NCI-H524 treated with DMSO at 0.1 percent for 48 hours (cell line): ENCODE measurements at regions not wholly inside any gene's neighbourhood (a gene's known extent, or its start where the extent isn't known, plus 50 kb on each side); places are given as distances from the start of the nearest gene placed in this dataset.

Experiments
- DNase-seq: peaks from one replicate; lab custom pipeline; 2025; lab: John Stamatoyannopoulos, UW

- no peak for DNase-seq
Observed at GRCh38 chr6:9405825-9406224, 970.5 kb upstream of the SLC35B3 start.

- no peak for DNase-seq
Observed at GRCh38 chr6:9405369-9405768, 970.0 kb upstream of the SLC35B3 start.

GRCh38 chr6:9404351-9405146 is 969.2 kb upstream of the SLC35B3 start:
- DNase-seq: no peak

- no peak for DNase-seq
Observed at GRCh38 chr6:9403736-9404135, 968.4 kb upstream of the SLC35B3 start.

GRCh38 chr6:9401960-9402359 is 966.6 kb upstream of the SLC35B3 start:
- no peak for DNase-seq

- no peak for DNase-seq
Observed at GRCh38 chr6:9399916-9400315, 964.6 kb upstream of the SLC35B3 start.

- DNase-seq: no peak
Observed at GRCh38 chr6:9398767-9399373, 963.5 kb upstream of the SLC35B3 start.

- DNase-seq: no peak
Observed at GRCh38 chr6:9398071-9398766, 962.9 kb upstream of the SLC35B3 start.

GRCh38 chr6:9388596-9388995 is 953.3 kb upstream of the SLC35B3 start:
- DNase-seq: no peak

- no peak for DNase-seq
Observed at GRCh38 chr6:9380568-9380967, 945.2 kb upstream of the SLC35B3 start.

- DNase-seq: no peak
Observed at GRCh38 chr6:9373308-9373707, 938.0 kb upstream of the SLC35B3 start.

- no peak for DNase-seq
Observed at GRCh38 chr6:9370480-9370879, 935.1 kb upstream of the SLC35B3 start.

- DNase-seq: no peak
Observed at GRCh38 chr6:9365378-9365777, 930.0 kb upstream of the SLC35B3 start.

- DNase-seq: no peak
Observed at GRCh38 chr6:9361749-9362148, 926.4 kb upstream of the SLC35B3 start.

- no peak for DNase-seq
Observed at GRCh38 chr6:9360881-9361280, 925.5 kb upstream of the SLC35B3 start.

- DNase-seq: no peak
Observed at GRCh38 chr6:9347608-9348007, 912.3 kb upstream of the SLC35B3 start.

- no peak for DNase-seq
Observed at GRCh38 chr6:9346923-9347322, 911.6 kb upstream of the SLC35B3 start.

GRCh38 chr6:9335431-9335830 is 900.1 kb upstream of the SLC35B3 start:
- DNase-seq: no peak

- DNase-seq: no peak
Observed at GRCh38 chr6:9334979-9335378, 899.6 kb upstream of the SLC35B3 start.

- no peak for DNase-seq
Observed at GRCh38 chr6:9332241-9332780, 897.0 kb upstream of the SLC35B3 start.

- DNase-seq: no peak
Observed at GRCh38 chr6:9316831-9317230, 881.5 kb upstream of the SLC35B3 start.

- DNase-seq: no peak
Observed at GRCh38 chr6:9315966-9316650, 880.8 kb upstream of the SLC35B3 start.
